ENCODE measurements at regions not wholly inside any gene's neighbourhood (a gene's known extent, or its start where the extent isn't known, plus 50 kb on each side); places are given as distances from the start of the nearest gene placed in this dataset.

GRCh38 chr4:32987111-32987510, 2266.9 kb downstream of the PCDH7 start:
- no peaks in the 10 kb centered on the region for H3K9me3 ChIP-seq (ENCODE audit: insufficient read depth, low read length)
- DNase-seq (ENCODE audit: low read depth, low spot score), result no peak
- H3K9ac ChIP-seq (ENCODE audit: insufficient read length, low read depth), result no peak overlapping the region
- TF ChIP-seq YY1 (IDR thresholded peaks at IDR 0.05; ENCODE audit: insufficient read depth, insufficient read length) (no peak), SUZ12 (IDR thresholded peaks at IDR 0.05; ENCODE audit: extremely low read depth, insufficient read depth, insufficient read length) (no peak), ZNF274 (IDR thresholded peaks at IDR 0.05; ENCODE audit: low read depth, low read length) (no peak)
- H3K4me1 ChIP-seq (ENCODE audit: insufficient read depth, insufficient read length), result no peaks in the 10 kb centered on the region
- no peak overlapping the region for H3K4me3 ChIP-seq (ENCODE audit: insufficient read length, low read depth)
- no peaks in the 10 kb centered on the region for H3K27me3 ChIP-seq (ENCODE audit: insufficient read depth, insufficient read length)
- no peaks in the 10 kb centered on the region for H3K36me3 ChIP-seq (ENCODE audit: insufficient read depth, insufficient read length, low read length)

- Histone ChIP-seq H3K4me1 (ENCODE audit: insufficient read depth, insufficient read length) (no peaks in the 10 kb centered on the region), H3K9ac (ENCODE audit: insufficient read length, low read depth) (no peak overlapping the region), H3K36me3 (ENCODE audit: insufficient read depth, insufficient read length, low read length) (no peaks in the 10 kb centered on the region), H3K9me3 (ENCODE audit: insufficient read depth, low read length) (no peaks in the 10 kb centered on the region), H3K27me3 (ENCODE audit: insufficient read depth, insufficient read length) (no peaks in the 10 kb centered on the region), H3K4me3 (ENCODE audit: insufficient read length, low read depth) (no peak overlapping the region)
- DNase-seq (ENCODE audit: low read depth, low spot score), result no peak
- no peak for TF ChIP-seq YY1 (IDR thresholded peaks at IDR 0.05; ENCODE audit: insufficient read depth, insufficient read length)
- no peak for TF ChIP-seq SUZ12 (IDR thresholded peaks at IDR 0.05; ENCODE audit: extremely low read depth, insufficient read depth, insufficient read length)
- no peak for TF ChIP-seq ZNF274 (IDR thresholded peaks at IDR 0.05; ENCODE audit: low read depth, low read length)
Measured at GRCh38 chr4:32988165-32988811, 2268.1 kb downstream of the PCDH7 start.

DNA sequence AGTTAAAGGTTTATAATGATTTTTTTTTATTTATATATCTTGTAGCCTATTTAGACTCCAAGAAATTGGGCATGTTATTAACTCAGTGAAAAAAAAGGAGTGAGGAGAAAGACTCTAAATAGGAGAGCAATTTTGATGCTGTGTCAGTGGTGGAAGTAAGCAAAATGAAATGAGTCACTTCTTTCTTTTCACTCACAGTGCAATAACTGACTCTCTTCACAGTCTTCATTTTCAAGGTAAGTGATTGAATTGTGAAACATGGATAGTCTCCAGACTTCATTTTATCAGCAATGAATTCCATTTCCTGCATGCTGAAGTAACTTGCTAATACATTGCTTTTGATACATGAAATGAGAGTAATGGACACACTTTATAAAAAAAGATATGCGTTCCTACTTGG, 2271.5 kb downstream of the PCDH7 start:
- no peak overlapping the region for H3K9ac ChIP-seq (ENCODE audit: insufficient read length, low read depth)
- no peak for TF ChIP-seq SUZ12 (IDR thresholded peaks at IDR 0.05; ENCODE audit: extremely low read depth, insufficient read depth, insufficient read length)
- TF ChIP-seq ZNF274 (IDR thresholded peaks at IDR 0.05; ENCODE audit: low read depth, low read length), result no peak
- TF ChIP-seq YY1 (IDR thresholded peaks at IDR 0.05; ENCODE audit: insufficient read depth, insufficient read length), result no peak
- H3K4me3 ChIP-seq (ENCODE audit: insufficient read length, low read depth), result no peak overlapping the region
- no peaks in the 10 kb centered on the region for H3K36me3 ChIP-seq (ENCODE audit: insufficient read depth, insufficient read length, low read length)
- no peak for DNase-seq (ENCODE audit: low read depth, low spot score)
- no peaks in the 10 kb centered on the region for H3K9me3 ChIP-seq (ENCODE audit: insufficient read depth, low read length)
- no peaks in the 10 kb centered on the region for H3K27me3 ChIP-seq (ENCODE audit: insufficient read depth, insufficient read length)
- no peaks in the 10 kb centered on the region for H3K4me1 ChIP-seq (ENCODE audit: insufficient read depth, insufficient read length)

- H3K9me3 ChIP-seq (ENCODE audit: insufficient read depth, low read length), result no peaks in the 10 kb centered on the region
- no peaks in the 10 kb centered on the region for H3K27me3 ChIP-seq (ENCODE audit: insufficient read depth, insufficient read length)
- TF ChIP-seq ZNF274 (IDR thresholded peaks at IDR 0.05; ENCODE audit: low read depth, low read length), result no peak
- no peak for TF ChIP-seq YY1 (IDR thresholded peaks at IDR 0.05; ENCODE audit: insufficient read depth, insufficient read length)
- no peaks in the 10 kb centered on the region for H3K36me3 ChIP-seq (ENCODE audit: insufficient read depth, insufficient read length, low read length)
- no peak for DNase-seq (ENCODE audit: low read depth, low spot score)
- no peaks in the 10 kb centered on the region for H3K4me1 ChIP-seq (ENCODE audit: insufficient read depth, insufficient read length)
- no peak overlapping the region for H3K4me3 ChIP-seq (ENCODE audit: insufficient read length, low read depth)
- H3K9ac ChIP-seq (ENCODE audit: insufficient read length, low read depth), result no peak overlapping the region
Measured at GRCh38 chr4:32994981-32995881, 2275.1 kb downstream of the PCDH7 start.

- Histone ChIP-seq H3K9ac (ENCODE audit: insufficient read length, low read depth) (no peak overlapping the region), H3K9me3 (ENCODE audit: insufficient read depth, low read length) (no peaks in the 10 kb centered on the region), H3K4me1 (ENCODE audit: insufficient read depth, insufficient read length) (no peaks in the 10 kb centered on the region), H3K27me3 (ENCODE audit: insufficient read depth, insufficient read length) (no peaks in the 10 kb centered on the region), H3K36me3 (ENCODE audit: insufficient read depth, insufficient read length, low read length) (no peaks in the 10 kb centered on the region), H3K4me3 (ENCODE audit: insufficient read length, low read depth) (no peak overlapping the region)
- no peak for DNase-seq (ENCODE audit: low read depth, low spot score)
- no peak for TF ChIP-seq YY1 (IDR thresholded peaks at IDR 0.05; ENCODE audit: insufficient read depth, insufficient read length)
- TF ChIP-seq ZNF274 (IDR thresholded peaks at IDR 0.05; ENCODE audit: low read depth, low read length), result no peak
Measured at GRCh38 chr4:33013282-33013681, 2293.1 kb downstream of the PCDH7 start.

GRCh38 chr4:33025236-33025635, 2305.1 kb downstream of the PCDH7 start:
- Histone ChIP-seq H3K4me3 (ENCODE audit: insufficient read length, low read depth) (no peak overlapping the region), H3K27me3 (ENCODE audit: insufficient read depth, insufficient read length) (no peaks in the 10 kb centered on the region), H3K4me1 (ENCODE audit: insufficient read depth, insufficient read length) (no peaks in the 10 kb centered on the region), H3K9me3 (ENCODE audit: insufficient read depth, low read length) (no peaks in the 10 kb centered on the region), H3K36me3 (ENCODE audit: insufficient read depth, insufficient read length, low read length) (no peaks in the 10 kb centered on the region), H3K9ac (ENCODE audit: insufficient read length, low read depth) (no peak overlapping the region)
- DNase-seq (ENCODE audit: low read depth, low spot score), result no peak
- TF ChIP-seq SUZ12 (IDR thresholded peaks at IDR 0.05; ENCODE audit: extremely low read depth, insufficient read depth, insufficient read length) (no peak), ZNF274 (IDR thresholded peaks at IDR 0.05; ENCODE audit: low read depth, low read length) (no peak), YY1 (IDR thresholded peaks at IDR 0.05; ENCODE audit: insufficient read depth, insufficient read length) (no peak)

DNA sequence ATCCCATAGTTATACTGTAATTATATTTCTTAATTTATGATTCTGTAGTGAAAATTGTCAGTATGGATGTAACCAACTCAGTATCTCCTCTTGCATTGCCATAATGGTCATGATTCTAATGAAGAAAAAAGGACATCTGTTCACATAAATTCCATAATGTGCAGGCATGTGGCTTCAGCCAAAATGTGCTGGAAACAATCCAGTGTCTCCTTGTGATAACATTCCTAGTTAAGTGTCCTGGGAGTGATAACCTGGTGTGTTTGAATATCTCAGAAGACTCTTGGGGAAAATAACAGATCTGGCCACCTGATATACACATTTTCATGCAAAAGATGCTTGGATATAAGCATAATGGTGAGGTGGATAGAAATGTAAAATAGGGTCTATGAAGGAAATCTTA, 2309.8 kb downstream of the PCDH7 start:
- no peak overlapping the region for H3K9ac ChIP-seq (ENCODE audit: insufficient read length, low read depth)
- H3K9me3 ChIP-seq (ENCODE audit: insufficient read depth, low read length), result no peaks in the 10 kb centered on the region
- H3K36me3 ChIP-seq (ENCODE audit: insufficient read depth, insufficient read length, low read length), result no peaks in the 10 kb centered on the region
- DNase-seq (ENCODE audit: low read depth, low spot score), result no peak
- no peak for TF ChIP-seq YY1 (IDR thresholded peaks at IDR 0.05; ENCODE audit: insufficient read depth, insufficient read length)
- TF ChIP-seq ZNF274 (IDR thresholded peaks at IDR 0.05; ENCODE audit: low read depth, low read length), result no peak
- TF ChIP-seq SUZ12 (IDR thresholded peaks at IDR 0.05; ENCODE audit: extremely low read depth, insufficient read depth, insufficient read length), result no peak
- no peaks in the 10 kb centered on the region for H3K4me1 ChIP-seq (ENCODE audit: insufficient read depth, insufficient read length)
- no peaks in the 10 kb centered on the region for H3K27me3 ChIP-seq (ENCODE audit: insufficient read depth, insufficient read length)
- H3K4me3 ChIP-seq (ENCODE audit: insufficient read length, low read depth), result no peak overlapping the region

Data from NT2/D1 (cell line).